Effector CD8-positive, alpha-beta T cell (primary cell): ENCODE measurements at regions not wholly inside any gene's neighbourhood (a gene's known extent, or its start where the extent isn't known, plus 50 kb on each side); places are given as distances from the start of the nearest gene placed in this dataset.

Source experiments
- DNase-seq: peaks from one replicate; lab custom pipeline; 2025; lab: John Stamatoyannopoulos, UW

GRCh38 chr15:47212222-47213010 is 504.9 kb upstream of the SEMA6D start:
- DNase-seq, result no peak

- DNase-seq, result no peak
These were observed 503.4 kb upstream of the SEMA6D start for GRCh38 chr15:47213883-47214282.

GRCh38 chr15:47218295-47218694 is 499.0 kb upstream of the SEMA6D start:
- DNase-seq, result no peak

- DNase-seq, result no peak
These were observed 472.9 kb upstream of the SEMA6D start for GRCh38 chr15:47244361-47244760.

- no peak for DNase-seq
These were observed 471.0 kb upstream of the SEMA6D start for GRCh38 chr15:47246317-47246716.

GRCh38 chr15:47258521-47258920 is 458.8 kb upstream of the SEMA6D start:
- DNase-seq, result no peak

GRCh38 chr15:47265686-47266085 is 451.6 kb upstream of the SEMA6D start:
- no peak for DNase-seq

GRCh38 chr15:47266566-47266965 is 450.7 kb upstream of the SEMA6D start:
- DNase-seq, result no peak

GRCh38 chr15:47273864-47274263 is 443.4 kb upstream of the SEMA6D start:
- DNase-seq, result no peak

GRCh38 chr15:47283246-47283645 is 434.1 kb upstream of the SEMA6D start:
- no peak for DNase-seq

GRCh38 chr15:47288794-47289193 is 428.5 kb upstream of the SEMA6D start:
- no peak for DNase-seq

GRCh38 chr15:47289656-47290055 is 427.6 kb upstream of the SEMA6D start:
- DNase-seq, result no peak

GRCh38 chr15:47291767-47292166 is 425.5 kb upstream of the SEMA6D start:
- no peak for DNase-seq

GRCh38 chr15:47292638-47293190 is 424.6 kb upstream of the SEMA6D start:
- no peak for DNase-seq

- DNase-seq, result no peak
These were observed 423.7 kb upstream of the SEMA6D start for GRCh38 chr15:47293466-47294162.

- DNase-seq, result no peak
These were observed 422.5 kb upstream of the SEMA6D start for GRCh38 chr15:47294765-47295259.

- no peak for DNase-seq
These were observed 420.4 kb upstream of the SEMA6D start for GRCh38 chr15:47296881-47297280.

- no peak for DNase-seq
These were observed 417.4 kb upstream of the SEMA6D start for GRCh38 chr15:47299846-47300434.

GRCh38 chr15:47300596-47300995 is 416.7 kb upstream of the SEMA6D start:
- DNase-seq, result no peak

GRCh38 chr15:47301481-47301880 is 415.8 kb upstream of the SEMA6D start:
- no peak for DNase-seq

- no peak for DNase-seq
These were observed 412.6 kb upstream of the SEMA6D start for GRCh38 chr15:47304656-47305055.

- DNase-seq, result no peak
These were observed 405.1 kb upstream of the SEMA6D start for GRCh38 chr15:47312161-47312560.
